PC-3 (cell line): ENCODE measurements at regions not wholly inside any gene's neighbourhood (a gene's known extent, or its start where the extent isn't known, plus 50 kb on each side); places are given as distances from the start of the nearest gene placed in this dataset.

Source experiments
- ATAC-seq: fragments of 200-7000 bp; cut with Tn5 transposase; 2 replicates; pipeline ENCODE4 v1.9.1; 2020; ENCODE audit warnings: mild to moderate bottlenecking, moderate library complexity
- BruUV-seq: library from RNA; stranded (reverse); fragments of 400-500 nt; replicated peaks from 2 replicates; lab custom pipeline; 2021; lab: Mats Ljungman, UMichigan
- CTCF ChIA-PET: fragments of 300-600 bp; sonication (Branson Sonifier 250); formaldehyde crosslinking; loops from one replicate; lab custom pipeline; 2022; ENCODE audit warnings: antibody characterized with exemption; lab: Charles Lee
- POLR2A ChIA-PET: fragments of 300-600 bp; sonication (Branson Sonifier 250); formaldehyde crosslinking; loops from one replicate; lab custom pipeline; 2022; ENCODE audit warnings: antibody characterized with exemption; ENCODE audit not compliant: unreplicated experiment; lab: Charles Lee
- DNase-seq: peaks from one replicate; pipeline ENCODE4 v3.0.0-alpha.2; 2015
- H2AFZ ChIP-seq: fragments of 300-600 bp; sonication (generic); 2 replicates; pipeline ENCODE4 v1.6.0; 2016; ENCODE audit warnings: antibody characterized with exemption, low read length
- H3F3A ChIP-seq: fragments of 300-600 bp; sonication (generic); one replicate; pipeline ENCODE4 v1.6.0; 2017; ENCODE audit warnings: antibody characterized with exemption, low read length, control low read depth, mild to moderate bottlenecking; ENCODE audit not compliant: unreplicated experiment
- H3K27ac ChIP-seq: fragments of 300-600 bp; sonication (generic); 2 replicates; pipeline ENCODE4 v1.5.1; 2016; ENCODE audit warnings: mild to moderate bottlenecking, low read length
- H3K27me3 ChIP-seq: fragments of 300-600 bp; sonication (generic); 2 replicates; pipeline ENCODE4 v1.6.1; 2016; ENCODE audit warnings: low read length, mixed read lengths
- H3K36me3 ChIP-seq: fragments of 300-600 bp; sonication (generic); 2 replicates; pipeline ENCODE4 v1.6.1; 2016; ENCODE audit warnings: low read depth, mixed run types, low read length, mixed read lengths
- H3K4me1 ChIP-seq: fragments of 300-600 bp; sonication (generic); 2 replicates; pipeline ENCODE4 v1.5.1; 2016; ENCODE audit warnings: low read length; ENCODE audit not compliant: insufficient read depth
- H3K4me2 ChIP-seq: fragments of 300-600 bp; sonication (generic); 2 replicates; pipeline ENCODE4 v1.6.0; 2016; ENCODE audit warnings: low read length
- H3K4me3 ChIP-seq: fragments of 300-600 bp; sonication (generic); 2 replicates; pipeline ENCODE4 v1.5.1; 2016; ENCODE audit warnings: mild to moderate bottlenecking, low read length, mixed read lengths
- H3K79me2 ChIP-seq: fragments of 300-600 bp; sonication (generic); 2 replicates; pipeline ENCODE4 v1.6.1; 2017; ENCODE audit warnings: low read length, mixed read lengths
- H3K9ac ChIP-seq: fragments of 300-600 bp; sonication (generic); 2 replicates; pipeline ENCODE4 v1.6.0; 2016; ENCODE audit warnings: mild to moderate bottlenecking, low read length
- H3K9me2 ChIP-seq: fragments of 300-600 bp; sonication (generic); replicated peaks from 2 replicates; pipeline ENCODE4 v1.6.1; 2016; ENCODE audit warnings: mixed run types, low read length, mixed read lengths
- H3K9me3 ChIP-seq: fragments of 300-600 bp; sonication (generic); 2 replicates; pipeline ENCODE4 v1.6.1; 2016; ENCODE audit warnings: low read length, mixed read lengths
- H4K20me1 ChIP-seq: fragments of 300-600 bp; sonication (generic); 2 replicates; pipeline ENCODE4 v1.6.1; 2016; ENCODE audit warnings: low read length, mixed read lengths
- EZH2 ChIP-seq: fragments of 300-600 bp; sonication (generic); IDR thresholded peaks from one replicate; pipeline ENCODE4 v1.6.1; 2017; ENCODE audit warnings: antibody characterized with exemption, mild to moderate bottlenecking, low read length; ENCODE audit not compliant: unreplicated experiment
- EZH2phosphoT487 ChIP-seq: fragments of 300-600 bp; sonication (generic); IDR thresholded peaks from 2 replicates; pipeline ENCODE4 v1.6.1; 2018; ENCODE audit warnings: mild to moderate bottlenecking, antibody characterized with exemption, low read length, borderline replicate concordance
- intact Hi-C: fragments of 100-400 bp; cut with micrococcal nuclease; formaldehyde crosslinking; loops from 2 replicates; pipeline ENCODE4 v1.9.0; 2023
- TF ChIP-seq, protein P1 (sequence below): fragments of 300-600 bp; sonication (generic); conservative IDR thresholded peaks from 2 replicates; pipeline ENCODE4 v1.5.1; 2017; ENCODE audit warnings: antibody characterized with exemption, low read depth, mild to moderate bottlenecking, low read length

DNA sequence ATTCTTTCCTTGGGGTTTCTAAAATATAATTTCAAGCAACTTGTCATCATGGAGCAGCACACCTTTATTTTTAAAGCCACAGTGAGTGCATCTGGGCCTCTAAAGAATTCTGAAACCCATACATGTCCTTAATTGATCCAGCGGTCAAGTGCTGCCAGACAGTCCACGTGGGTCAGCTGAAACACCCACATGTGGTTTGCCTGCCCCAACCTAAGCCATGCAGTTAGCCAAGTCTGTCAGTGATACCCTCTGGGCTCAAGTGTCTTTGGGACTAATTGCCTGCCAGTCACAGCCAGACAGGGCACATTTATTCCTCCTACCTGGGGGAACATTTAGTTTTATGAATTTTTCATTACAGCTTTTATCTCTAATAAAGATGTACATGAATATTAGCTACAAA is 291.4 kb upstream of the SLC30A5 start:
- Histone ChIP-seq H3K9me3 (no peaks in the 10 kb centered on the region), H3K79me2 (no peaks in the 10 kb centered on the region), H3K9me2 (no peaks in the 10 kb centered on the region), H3K36me3 (no peaks in the 10 kb centered on the region), H4K20me1 (no peaks in the 10 kb centered on the region), H3K4me1 (no peaks in the 10 kb centered on the region), H3K4me2 (no peak overlapping the region), H3K9ac (no peak overlapping the region), H3K4me3 (no peak overlapping the region), H3K27ac (no peak overlapping the region), H3K27me3 (no peaks in the 10 kb centered on the region), H3F3A (no peaks in the 10 kb centered on the region), H2AFZ (no peak overlapping the region)
- BruUV-seq: no TSS peak
- ATAC-seq (no peak), DNase-seq (no peak)
- ChIA-PET CTCF (no interaction called here), POLR2A (no interaction called here)
- TF ChIP-seq EZH2phosphoT487 (no peak), EZH2 (no peak)
- TF ChIP-seq, protein P1, sequence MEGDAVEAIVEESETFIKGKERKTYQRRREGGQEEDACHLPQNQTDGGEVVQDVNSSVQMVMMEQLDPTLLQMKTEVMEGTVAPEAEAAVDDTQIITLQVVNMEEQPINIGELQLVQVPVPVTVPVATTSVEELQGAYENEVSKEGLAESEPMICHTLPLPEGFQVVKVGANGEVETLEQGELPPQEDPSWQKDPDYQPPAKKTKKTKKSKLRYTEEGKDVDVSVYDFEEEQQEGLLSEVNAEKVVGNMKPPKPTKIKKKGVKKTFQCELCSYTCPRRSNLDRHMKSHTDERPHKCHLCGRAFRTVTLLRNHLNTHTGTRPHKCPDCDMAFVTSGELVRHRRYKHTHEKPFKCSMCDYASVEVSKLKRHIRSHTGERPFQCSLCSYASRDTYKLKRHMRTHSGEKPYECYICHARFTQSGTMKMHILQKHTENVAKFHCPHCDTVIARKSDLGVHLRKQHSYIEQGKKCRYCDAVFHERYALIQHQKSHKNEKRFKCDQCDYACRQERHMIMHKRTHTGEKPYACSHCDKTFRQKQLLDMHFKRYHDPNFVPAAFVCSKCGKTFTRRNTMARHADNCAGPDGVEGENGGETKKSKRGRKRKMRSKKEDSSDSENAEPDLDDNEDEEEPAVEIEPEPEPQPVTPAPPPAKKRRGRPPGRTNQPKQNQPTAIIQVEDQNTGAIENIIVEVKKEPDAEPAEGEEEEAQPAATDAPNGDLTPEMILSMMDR: no peak
- intact Hi-C loops: no loop called here

DNA sequence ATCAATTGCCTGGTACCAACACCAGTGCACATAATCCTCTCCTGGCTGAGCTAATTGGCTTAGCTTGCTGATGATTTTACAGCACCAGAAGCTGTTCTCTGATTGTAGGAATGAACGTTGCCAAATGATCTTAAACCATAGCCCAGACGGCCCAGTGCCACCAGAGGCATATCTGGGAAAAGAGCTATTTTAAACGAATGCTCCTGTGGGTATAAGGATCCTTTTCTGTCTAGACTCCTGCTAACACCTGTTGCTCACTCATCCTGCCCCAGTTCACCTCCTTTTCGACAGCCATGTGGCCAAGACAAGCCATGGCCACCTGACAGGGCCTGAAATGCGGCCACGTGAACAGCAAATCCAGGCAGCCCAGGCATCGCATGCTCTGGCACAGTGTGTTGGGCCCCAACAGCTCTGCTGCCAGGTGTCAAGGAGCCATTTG is 289.9 kb upstream of the SLC30A5 start:
- intact Hi-C loops: no loop called here
- H3K4me3 ChIP-seq: no peak overlapping the region
- TF ChIP-seq EZH2 (no peak), EZH2phosphoT487 (no peak)
- TF ChIP-seq, protein P1: no peak
- H3K27me3 ChIP-seq: no peaks in the 10 kb centered on the region
- CTCF ChIA-PET: no interaction called here
- H2AFZ ChIP-seq: no peak overlapping the region
- H3K9ac ChIP-seq: no peak overlapping the region
- no peak for ATAC-seq
- no peak overlapping the region for H3K27ac ChIP-seq
- POLR2A ChIA-PET: no interaction called here
- no peaks in the 10 kb centered on the region for H3K4me1 ChIP-seq
- no peaks in the 10 kb centered on the region for H4K20me1 ChIP-seq
- H3K9me3 ChIP-seq: no peaks in the 10 kb centered on the region
- no peaks in the 10 kb centered on the region for H3F3A ChIP-seq
- no TSS peak for BruUV-seq
- H3K9me2 ChIP-seq: no peaks in the 10 kb centered on the region
- no peak for DNase-seq
- H3K4me2 ChIP-seq: no peak overlapping the region
- H3K36me3 ChIP-seq: no peaks in the 10 kb centered on the region
- no peaks in the 10 kb centered on the region for H3K79me2 ChIP-seq

DNA sequence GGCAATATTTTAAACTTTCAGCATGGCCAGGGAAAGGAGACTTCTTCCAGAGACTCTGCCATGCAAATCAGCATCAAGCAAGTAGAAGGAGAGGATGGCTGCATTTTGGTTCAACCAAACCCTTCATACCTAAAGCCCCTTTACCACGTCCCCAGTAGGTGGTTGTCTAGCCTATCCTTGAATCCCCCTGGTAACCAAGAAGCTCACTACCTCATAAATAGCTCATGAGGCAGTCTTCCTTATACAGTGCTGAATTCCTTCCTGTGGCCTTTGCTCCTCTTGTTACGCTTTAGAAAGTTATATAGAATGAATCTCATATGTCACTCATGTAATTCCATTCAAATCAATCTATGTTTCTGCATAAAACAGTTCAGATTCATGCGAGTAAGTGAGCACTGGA is 289.5 kb upstream of the SLC30A5 start:
- CTCF ChIA-PET: no interaction called here
- H3K27ac ChIP-seq: no peak overlapping the region
- H3K79me2 ChIP-seq: no peaks in the 10 kb centered on the region
- H3K9me2 ChIP-seq: no peaks in the 10 kb centered on the region
- H3K9ac ChIP-seq: no peak overlapping the region
- no peak overlapping the region for H3K4me3 ChIP-seq
- no peak overlapping the region for H2AFZ ChIP-seq
- H3K4me1 ChIP-seq: no peaks in the 10 kb centered on the region
- H3K4me2 ChIP-seq: no peak overlapping the region
- H3K9me3 ChIP-seq: no peaks in the 10 kb centered on the region
- H3K27me3 ChIP-seq: no peaks in the 10 kb centered on the region
- no peaks in the 10 kb centered on the region for H3F3A ChIP-seq
- intact Hi-C loops: no loop called here
- TF ChIP-seq EZH2phosphoT487 (no peak), EZH2 (no peak)
- TF ChIP-seq, protein P1: no peak
- H3K36me3 ChIP-seq: no peaks in the 10 kb centered on the region
- POLR2A ChIA-PET: no interaction called here
- no TSS peak for BruUV-seq
- no peaks in the 10 kb centered on the region for H4K20me1 ChIP-seq
- ATAC-seq: no peak
- DNase-seq: no peak
